ENCODE measurements at regions not wholly inside any gene's neighbourhood (a gene's known extent, or its start where the extent isn't known, plus 50 kb on each side); places are given as distances from the start of the nearest gene placed in this dataset.

DNA sequence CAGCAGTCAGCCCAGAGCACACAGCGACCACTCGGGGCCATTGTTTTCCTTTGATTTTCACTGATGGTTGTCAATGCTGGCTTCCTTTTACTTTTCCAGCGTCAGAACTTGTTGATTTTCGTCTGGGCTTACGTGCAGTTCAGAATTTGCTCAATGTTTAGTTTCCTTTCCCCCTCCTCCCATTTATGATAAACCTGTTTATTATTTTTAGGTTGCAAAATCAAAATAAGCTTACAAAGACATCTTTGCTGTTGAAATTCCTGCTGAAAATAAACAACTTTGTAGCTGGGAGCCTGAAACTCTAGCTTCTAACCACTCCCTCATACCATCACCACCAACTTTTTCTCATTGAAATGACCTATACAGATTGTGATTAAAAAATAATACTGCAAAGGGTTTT lies 83.1 kb upstream of the LYZL1 start:
- peaks cover 8% of the 10 kb centered on the region for H3K27me3 ChIP-seq (ENCODE audit: insufficient read depth, low read length)
- no peaks in the 10 kb centered on the region for H3K4me1 ChIP-seq (ENCODE audit: insufficient read depth, low read length)
- H4K20me1 ChIP-seq (ENCODE audit: insufficient read depth, low read length), result no peaks in the 10 kb centered on the region
- no peak overlapping the region for H2AFZ ChIP-seq (ENCODE audit: low read length)
- no peak for DNase-seq (ENCODE audit: insufficient read length, low spot score, missing footprints)
- peaks cover 2% of the 10 kb centered on the region for H3K9me3 ChIP-seq (ENCODE audit: low read depth, low read length)
- H3K27ac ChIP-seq (ENCODE audit: low read depth, low read length), result no peak overlapping the region
- no peak overlapping the region for H3K4me2 ChIP-seq (ENCODE audit: insufficient read depth, low read length)
- no peak overlapping the region for H3K4me3 ChIP-seq (ENCODE audit: insufficient read depth, low read length)
- no peaks in the 10 kb centered on the region for H3K79me2 ChIP-seq (ENCODE audit: insufficient read depth, low read length)
- TF ChIP-seq, protein P1, sequence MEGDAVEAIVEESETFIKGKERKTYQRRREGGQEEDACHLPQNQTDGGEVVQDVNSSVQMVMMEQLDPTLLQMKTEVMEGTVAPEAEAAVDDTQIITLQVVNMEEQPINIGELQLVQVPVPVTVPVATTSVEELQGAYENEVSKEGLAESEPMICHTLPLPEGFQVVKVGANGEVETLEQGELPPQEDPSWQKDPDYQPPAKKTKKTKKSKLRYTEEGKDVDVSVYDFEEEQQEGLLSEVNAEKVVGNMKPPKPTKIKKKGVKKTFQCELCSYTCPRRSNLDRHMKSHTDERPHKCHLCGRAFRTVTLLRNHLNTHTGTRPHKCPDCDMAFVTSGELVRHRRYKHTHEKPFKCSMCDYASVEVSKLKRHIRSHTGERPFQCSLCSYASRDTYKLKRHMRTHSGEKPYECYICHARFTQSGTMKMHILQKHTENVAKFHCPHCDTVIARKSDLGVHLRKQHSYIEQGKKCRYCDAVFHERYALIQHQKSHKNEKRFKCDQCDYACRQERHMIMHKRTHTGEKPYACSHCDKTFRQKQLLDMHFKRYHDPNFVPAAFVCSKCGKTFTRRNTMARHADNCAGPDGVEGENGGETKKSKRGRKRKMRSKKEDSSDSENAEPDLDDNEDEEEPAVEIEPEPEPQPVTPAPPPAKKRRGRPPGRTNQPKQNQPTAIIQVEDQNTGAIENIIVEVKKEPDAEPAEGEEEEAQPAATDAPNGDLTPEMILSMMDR (IDR thresholded peaks at IDR 0.05; ENCODE audit: extremely low read depth, low read depth, low read length), result no peak
- no peaks in the 10 kb centered on the region for H3K36me3 ChIP-seq (ENCODE audit: insufficient read depth, low read length)

DNA sequence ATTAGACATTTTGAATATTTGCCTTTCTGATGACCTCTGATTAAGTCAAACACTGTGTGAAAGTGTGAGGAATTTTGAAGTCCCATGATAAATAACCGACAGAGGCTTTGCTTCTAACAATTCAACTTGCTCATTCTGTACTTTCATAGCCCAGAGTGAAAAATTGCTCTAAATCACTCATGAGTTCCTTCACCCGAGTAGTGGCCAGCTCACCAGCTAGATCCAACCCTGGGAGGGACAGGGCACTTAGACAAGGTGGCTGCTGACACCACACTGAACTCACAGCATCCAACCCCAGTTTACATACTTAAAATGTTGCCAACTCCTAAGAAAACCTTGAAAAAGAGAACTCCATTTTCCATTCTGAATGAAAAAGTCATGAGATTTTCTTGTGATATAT lies 80.0 kb upstream of the LYZL1 start:
- H3K27ac ChIP-seq (ENCODE audit: low read depth, low read length), result no peak overlapping the region
- peaks cover 8% of the 10 kb centered on the region for H3K27me3 ChIP-seq (ENCODE audit: insufficient read depth, low read length)
- no peaks in the 10 kb centered on the region for H3K4me1 ChIP-seq (ENCODE audit: insufficient read depth, low read length)
- peak; percentile 72 for DNase-seq (ENCODE audit: insufficient read length, low spot score, missing footprints)
- H3K9me3 ChIP-seq (ENCODE audit: low read depth, low read length), result peaks cover 2% of the 10 kb centered on the region
- no peak overlapping the region for H2AFZ ChIP-seq (ENCODE audit: low read length)
- no peaks in the 10 kb centered on the region for H3K79me2 ChIP-seq (ENCODE audit: insufficient read depth, low read length)
- no peaks in the 10 kb centered on the region for H4K20me1 ChIP-seq (ENCODE audit: insufficient read depth, low read length)
- TF ChIP-seq, protein P1 (IDR thresholded peaks at IDR 0.05; ENCODE audit: extremely low read depth, low read depth, low read length), result no peak
- no peaks in the 10 kb centered on the region for H3K36me3 ChIP-seq (ENCODE audit: insufficient read depth, low read length)
- no peak overlapping the region for H3K4me3 ChIP-seq (ENCODE audit: insufficient read depth, low read length)
- no peak overlapping the region for H3K4me2 ChIP-seq (ENCODE audit: insufficient read depth, low read length)

DNA sequence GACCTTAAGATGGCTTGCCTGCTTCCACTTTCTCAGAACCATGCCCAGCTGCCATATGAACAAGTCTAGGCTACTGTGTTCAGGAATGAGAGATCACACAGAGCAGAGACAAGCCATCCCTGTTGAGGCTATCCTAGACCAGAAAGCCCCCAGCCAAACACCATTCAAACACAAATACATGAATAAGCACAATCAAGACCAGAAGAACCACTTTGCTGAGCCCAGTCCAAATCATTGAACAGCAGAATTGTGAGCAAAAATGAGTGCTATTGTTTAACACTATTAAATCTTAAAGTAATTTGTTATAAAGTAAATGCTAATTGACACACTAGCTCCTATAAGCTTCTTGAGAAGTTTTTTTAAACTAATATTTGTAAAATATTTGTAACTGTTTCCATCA lies 79.0 kb upstream of the LYZL1 start:
- Histone ChIP-seq H2AFZ (ENCODE audit: low read length) (no peak overlapping the region), H3K4me3 (ENCODE audit: insufficient read depth, low read length) (no peak overlapping the region), H4K20me1 (ENCODE audit: insufficient read depth, low read length) (no peaks in the 10 kb centered on the region), H3K36me3 (ENCODE audit: insufficient read depth, low read length) (no peaks in the 10 kb centered on the region), H3K79me2 (ENCODE audit: insufficient read depth, low read length) (no peaks in the 10 kb centered on the region), H3K9me3 (ENCODE audit: low read depth, low read length) (peaks cover 2% of the 10 kb centered on the region), H3K4me1 (ENCODE audit: insufficient read depth, low read length) (no peaks in the 10 kb centered on the region), H3K27me3 (ENCODE audit: insufficient read depth, low read length) (peaks cover 8% of the 10 kb centered on the region), H3K27ac (ENCODE audit: low read depth, low read length) (no peak overlapping the region), H3K4me2 (ENCODE audit: insufficient read depth, low read length) (no peak overlapping the region)
- TF ChIP-seq, protein P1 (IDR thresholded peaks at IDR 0.05; ENCODE audit: extremely low read depth, low read depth, low read length), result no peak
- no peak for DNase-seq (ENCODE audit: insufficient read length, low spot score, missing footprints)

DNA sequence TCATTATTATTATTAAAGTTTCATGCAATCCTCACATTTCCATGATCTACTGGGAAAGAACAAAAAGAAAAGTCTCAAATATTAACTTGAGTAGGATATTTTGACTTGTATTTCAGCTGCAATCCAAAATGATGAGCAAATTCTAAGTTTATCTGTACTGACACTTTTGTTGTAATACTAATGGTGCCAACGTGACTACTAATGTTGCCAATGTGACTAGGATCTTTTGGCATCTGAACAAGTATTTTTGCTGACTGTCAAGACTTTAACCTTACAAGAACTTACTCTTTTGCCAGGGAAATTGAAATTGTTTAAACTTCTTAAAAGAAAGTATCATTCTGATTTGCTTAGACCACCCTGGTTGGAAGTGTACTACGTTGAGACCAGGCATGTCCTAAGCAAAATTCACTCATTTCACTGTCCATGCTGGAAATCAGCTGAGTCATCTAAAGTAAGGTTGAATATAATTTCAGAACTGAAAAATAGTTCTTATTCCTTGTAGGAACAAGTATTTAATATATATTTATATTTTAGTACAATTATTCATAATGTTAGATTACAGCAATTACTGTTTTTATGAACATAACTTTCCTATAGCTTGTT lies 78.5 kb upstream of the LYZL1 start:
- H3K27me3 ChIP-seq (ENCODE audit: insufficient read depth, low read length), result peaks cover 12% of the 10 kb centered on the region
- peaks cover 2% of the 10 kb centered on the region for H3K9me3 ChIP-seq (ENCODE audit: low read depth, low read length)
- H3K27ac ChIP-seq (ENCODE audit: low read depth, low read length), result no peak overlapping the region
- H2AFZ ChIP-seq (ENCODE audit: low read length), result no peak overlapping the region
- no peaks in the 10 kb centered on the region for H3K79me2 ChIP-seq (ENCODE audit: insufficient read depth, low read length)
- H3K4me2 ChIP-seq (ENCODE audit: insufficient read depth, low read length), result no peak overlapping the region
- no peaks in the 10 kb centered on the region for H3K36me3 ChIP-seq (ENCODE audit: insufficient read depth, low read length)
- no peak for DNase-seq (ENCODE audit: insufficient read length, low spot score, missing footprints)
- TF ChIP-seq, protein P1 (IDR thresholded peaks at IDR 0.05; ENCODE audit: extremely low read depth, low read depth, low read length), result no peak
- no peaks in the 10 kb centered on the region for H3K4me1 ChIP-seq (ENCODE audit: insufficient read depth, low read length)
- no peak overlapping the region for H3K4me3 ChIP-seq (ENCODE audit: insufficient read depth, low read length)
- H4K20me1 ChIP-seq (ENCODE audit: insufficient read depth, low read length), result no peaks in the 10 kb centered on the region

Measured in osteoblast (primary cell).